ENCODE measurements at regions not wholly inside any gene's neighbourhood (a gene's known extent, or its start where the extent isn't known, plus 50 kb on each side); places are given as distances from the start of the nearest gene placed in this dataset.

GRCh38 chr6:25125736-25126135 lies 153.4 kb upstream of the CARMIL1 start:
- TF ChIP-seq CTCF (IDR thresholded peaks at IDR 0.05) (no peak), POLR2A (IDR thresholded peaks at IDR 0.05) (no peak), EP300 (IDR thresholded peaks at IDR 0.05) (no peak)
